ENCODE measurements at regions not wholly inside any gene's neighbourhood (a gene's known extent, or its start where the extent isn't known, plus 50 kb on each side); places are given as distances from the start of the nearest gene placed in this dataset.
A peak's percentile ranks its signal among the peaks of the same experiment; 100 is the strongest.
"Not testable (repeated sequence)": the region's sequence is repeated elsewhere in the genome, so short reads cannot be mapped to it uniquely, and the experiment has no call there.

DNA sequence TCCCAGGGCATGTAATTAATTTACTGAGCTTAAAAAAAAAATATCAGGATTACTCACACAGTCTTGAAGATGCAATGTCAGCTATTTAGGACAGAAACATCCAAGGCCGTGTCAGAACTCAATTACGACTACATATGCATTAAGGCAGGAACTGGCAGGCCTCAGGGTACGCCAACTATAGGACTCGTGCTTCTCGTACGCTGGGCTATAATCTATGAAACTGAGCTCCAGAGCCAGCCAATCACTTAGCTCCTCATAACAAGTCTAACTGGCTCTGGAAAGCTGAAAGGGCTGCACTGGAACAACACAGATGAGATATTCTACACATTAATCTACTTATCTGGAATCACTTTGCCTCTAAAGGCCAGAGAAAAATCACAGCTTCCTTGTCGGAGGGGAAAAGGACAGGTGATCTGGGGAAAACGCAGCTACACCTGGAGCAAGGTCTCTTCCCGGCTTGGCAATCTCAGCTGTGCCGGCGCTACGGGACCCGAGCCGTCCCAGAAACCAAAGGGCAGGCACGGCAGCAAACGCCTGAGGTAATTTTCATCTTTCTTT lies 212.0 kb downstream of the DEPDC1B start:
- peak; percentile 53 to 75 for DNase-seq

DNA sequence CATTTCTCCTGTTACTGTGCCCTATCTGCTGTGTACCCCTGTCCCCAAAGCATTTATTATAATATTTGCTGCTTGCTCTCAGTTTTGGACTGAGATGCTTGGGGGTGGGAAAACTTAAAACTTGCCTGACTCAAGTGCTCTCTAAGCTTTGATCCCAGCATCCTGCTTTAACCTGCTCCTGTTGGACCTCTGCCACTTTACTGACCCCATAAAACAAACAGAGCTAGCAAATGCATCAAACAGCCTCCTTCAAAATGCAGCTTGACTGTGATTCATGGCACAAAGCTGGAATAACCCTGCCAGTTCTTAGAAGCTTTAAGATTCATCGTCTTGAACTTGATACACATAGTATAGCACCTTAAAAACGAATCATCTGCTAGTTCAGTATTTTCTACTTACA lies 212.5 kb downstream of the DEPDC1B start:
- DNase-seq, result peak in 1 of 2 experiments; percentile 61

DNA sequence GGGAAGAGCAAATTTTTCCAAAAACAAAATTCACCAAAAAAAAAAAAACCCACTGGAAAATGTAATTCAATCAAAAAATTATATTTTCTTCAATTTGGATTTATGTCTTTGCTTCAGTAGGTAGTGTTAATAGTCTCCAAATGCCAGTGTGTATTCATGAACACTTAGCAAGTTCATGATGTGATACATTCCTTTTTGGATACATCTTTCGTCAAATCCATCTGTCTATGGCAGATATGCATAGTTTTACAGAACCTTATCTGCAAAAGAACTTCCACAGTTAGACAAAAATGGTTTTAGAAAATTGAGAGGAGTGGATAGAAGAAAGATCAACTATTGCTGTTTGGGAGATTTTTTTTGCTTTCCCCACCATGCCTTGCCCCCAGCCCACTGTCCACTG lies 214.6 kb downstream of the DEPDC1B start:
- no peak for DNase-seq

DNA sequence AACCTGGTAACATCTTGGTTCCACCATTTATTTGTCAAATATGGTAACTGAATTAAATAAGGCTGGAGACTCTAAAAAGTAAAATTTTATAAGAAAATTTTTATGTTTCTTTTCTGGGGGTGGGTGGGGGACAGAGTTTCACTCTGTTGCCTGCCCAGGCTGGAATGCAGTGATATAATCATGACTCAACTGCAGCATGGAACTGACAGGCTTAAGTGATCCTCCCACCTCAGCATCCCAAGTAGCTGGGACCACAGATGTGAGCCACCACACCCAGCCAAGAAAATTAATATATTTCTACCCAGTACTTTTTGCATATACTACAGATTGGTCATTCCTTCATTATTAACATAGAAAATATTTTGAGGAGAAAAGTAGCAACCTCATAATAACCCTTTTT lies 216.9 kb downstream of the DEPDC1B start:
- DNase-seq, result no peak

DNA sequence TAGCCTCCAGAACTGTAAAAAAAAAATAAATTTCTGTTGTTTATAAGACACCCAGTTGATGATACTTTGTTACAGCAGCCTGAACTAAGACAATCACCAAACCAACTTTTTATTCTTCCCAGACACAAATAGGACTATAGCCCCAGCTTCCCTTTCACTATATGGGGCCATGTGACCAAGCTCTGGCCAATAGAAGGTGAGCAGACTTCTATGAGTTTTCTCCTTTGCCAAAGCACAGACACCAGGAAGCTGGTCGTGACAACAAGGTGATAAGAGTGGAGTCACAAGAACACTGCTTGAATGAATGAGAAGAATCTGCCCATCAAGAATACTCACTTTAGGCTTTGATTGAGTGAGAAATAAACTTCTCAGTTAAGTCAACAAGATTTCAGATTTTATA lies 217.7 kb downstream of the DEPDC1B start:
- no peak for DNase-seq

DNA sequence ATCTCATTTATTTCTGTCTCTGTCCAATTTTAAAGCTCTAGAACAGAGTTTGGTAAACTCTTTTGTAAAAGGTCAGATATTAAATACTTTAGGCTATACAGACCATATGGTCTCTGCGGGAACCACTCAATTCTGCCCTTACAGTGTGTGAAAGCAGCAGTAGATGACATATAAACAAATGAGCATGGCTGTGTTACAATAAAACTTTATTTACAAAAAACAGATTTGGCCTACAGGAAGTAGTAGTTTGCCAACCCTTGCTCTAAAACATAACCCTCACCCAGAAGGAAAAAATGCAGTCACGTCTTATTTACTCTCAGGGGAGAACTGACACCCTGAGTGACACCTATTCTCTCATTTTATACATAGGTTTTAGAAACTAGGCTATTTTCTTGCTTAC lies 220.4 kb downstream of the DEPDC1B start:
- DNase-seq, result no peak

DNA sequence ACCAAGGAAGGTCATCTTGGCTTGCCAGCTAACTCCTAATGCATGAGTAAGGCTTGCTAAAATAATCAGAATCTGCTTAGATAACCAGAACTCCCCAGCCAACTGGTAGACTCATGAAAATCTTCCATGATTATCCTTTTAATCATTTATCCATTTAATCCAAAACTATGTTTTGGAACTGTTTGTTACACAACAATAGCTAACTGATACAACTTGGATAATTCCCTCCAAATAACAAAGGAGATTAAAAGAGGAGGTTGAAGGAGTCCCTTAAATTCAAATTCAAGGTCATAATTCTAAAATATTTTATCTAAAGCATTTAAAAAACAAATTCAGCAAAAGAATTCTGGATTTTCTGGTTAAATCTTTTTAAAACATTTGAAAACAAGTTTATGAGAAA lies 222.1 kb downstream of the DEPDC1B start:
- no peak for DNase-seq

DNA sequence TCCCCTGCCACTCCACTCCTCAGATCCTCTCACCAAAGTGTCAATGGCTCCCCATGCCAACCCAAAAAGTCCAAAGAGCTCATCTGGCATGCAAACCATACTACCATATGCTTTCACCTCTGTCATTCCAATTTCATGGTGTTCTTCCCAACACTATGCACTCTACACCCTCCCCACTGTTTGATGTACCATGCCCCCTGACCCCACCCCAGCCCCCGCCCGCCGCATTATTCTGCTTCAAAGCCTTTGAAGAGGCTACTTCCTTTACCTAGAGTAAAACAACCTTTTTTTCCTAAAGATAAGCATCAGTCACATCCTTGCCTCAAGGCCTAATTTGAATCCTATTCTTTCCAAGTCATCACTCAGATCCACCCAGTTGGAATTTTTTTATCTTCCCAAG lies 226.3 kb downstream of the DEPDC1B start:
- DNase-seq, result no peak

DNA sequence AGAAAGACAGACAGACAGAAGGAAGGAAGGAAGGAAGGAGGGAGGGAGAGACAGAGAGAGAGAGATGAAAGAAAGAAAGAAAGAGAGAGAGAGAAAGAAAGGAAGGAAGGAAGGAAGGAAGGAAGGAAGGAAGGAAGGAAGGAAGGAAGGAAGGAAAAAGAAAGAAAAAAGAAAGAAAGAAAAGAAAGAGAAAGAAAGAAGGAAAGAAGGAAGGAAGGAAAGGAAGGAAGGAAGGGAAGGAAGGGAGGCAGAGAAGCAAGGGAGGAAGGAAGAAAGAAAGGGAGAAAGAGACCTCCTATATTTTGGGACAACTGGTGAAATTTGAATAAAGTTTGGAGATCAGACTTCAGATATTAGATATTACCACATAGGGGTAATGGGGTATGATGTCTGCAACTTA lies 226.9 kb downstream of the DEPDC1B start:
- DNase-seq, result not testable (repeated sequence)

DNA sequence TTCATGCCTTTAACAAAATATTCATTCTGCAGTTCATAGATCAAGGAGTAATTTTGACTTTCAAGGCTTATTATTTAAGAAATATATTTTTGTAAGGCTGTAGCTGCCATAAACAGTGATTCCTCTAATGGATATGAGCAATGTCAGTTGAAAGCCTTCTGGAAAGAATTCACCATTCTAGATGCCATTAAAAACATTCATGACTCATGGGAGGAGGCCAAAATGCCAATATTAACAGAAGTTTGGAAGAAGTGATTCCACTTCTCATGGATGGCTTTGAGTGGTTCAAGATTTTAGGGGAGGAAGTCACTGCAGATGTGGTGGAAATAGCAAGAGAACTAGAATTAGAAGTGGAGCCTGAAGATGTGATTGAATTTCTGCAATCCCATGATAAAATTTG lies 229.1 kb downstream of the DEPDC1B start:
- DNase-seq, result no peak

DNA sequence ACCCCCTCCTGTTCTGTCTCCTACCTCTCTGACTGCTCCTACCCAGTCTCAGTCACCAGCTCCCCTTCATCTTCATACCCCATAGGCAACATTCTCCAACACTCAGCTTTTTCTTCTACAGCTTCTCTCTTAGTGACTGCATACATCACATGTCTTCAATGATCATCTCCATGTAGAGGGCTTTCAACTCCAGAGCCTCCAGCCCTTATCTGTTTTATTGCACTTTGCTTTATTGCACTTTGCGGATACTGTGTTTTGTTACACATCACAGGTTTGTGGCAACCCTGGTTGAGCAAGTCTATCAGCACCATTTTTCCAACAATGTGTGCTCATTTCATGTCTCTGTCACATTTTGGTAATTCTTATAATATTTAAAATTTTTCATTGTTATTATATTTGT lies 230.7 kb downstream of the DEPDC1B start:
- no peak for DNase-seq

DNA sequence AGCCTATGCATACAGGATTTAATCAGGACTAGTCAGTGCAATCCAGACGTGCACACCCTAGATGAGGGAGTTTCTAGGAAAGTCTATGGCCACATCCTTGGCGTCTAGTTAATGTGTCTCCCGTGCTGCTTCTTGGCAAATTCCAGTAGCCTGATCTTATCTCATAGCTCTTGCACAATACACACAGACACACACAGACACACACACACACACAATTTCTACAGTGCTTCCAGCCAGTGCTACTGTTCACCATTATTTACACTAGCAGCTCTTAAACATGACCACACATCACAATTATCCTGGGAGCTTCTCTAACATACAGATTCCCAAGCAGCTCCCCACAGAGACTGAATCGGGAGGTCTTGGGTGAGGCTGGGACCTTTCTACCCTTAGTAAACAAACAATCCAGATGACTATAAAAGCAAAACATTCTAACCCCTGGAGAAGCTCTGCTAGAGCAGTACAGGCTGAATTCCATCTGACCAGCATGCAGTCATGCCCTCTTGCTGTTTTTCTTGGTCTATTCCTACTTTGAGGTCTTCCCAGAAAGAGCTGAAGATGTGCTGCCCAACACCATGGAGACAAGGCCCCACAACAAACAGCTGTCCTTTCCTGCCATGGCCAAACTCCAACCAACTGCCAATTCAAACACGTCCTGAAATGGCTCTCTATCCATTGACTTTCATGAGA lies 236.6 kb downstream of the DEPDC1B start:
- DNase-seq, result no peak

DNA sequence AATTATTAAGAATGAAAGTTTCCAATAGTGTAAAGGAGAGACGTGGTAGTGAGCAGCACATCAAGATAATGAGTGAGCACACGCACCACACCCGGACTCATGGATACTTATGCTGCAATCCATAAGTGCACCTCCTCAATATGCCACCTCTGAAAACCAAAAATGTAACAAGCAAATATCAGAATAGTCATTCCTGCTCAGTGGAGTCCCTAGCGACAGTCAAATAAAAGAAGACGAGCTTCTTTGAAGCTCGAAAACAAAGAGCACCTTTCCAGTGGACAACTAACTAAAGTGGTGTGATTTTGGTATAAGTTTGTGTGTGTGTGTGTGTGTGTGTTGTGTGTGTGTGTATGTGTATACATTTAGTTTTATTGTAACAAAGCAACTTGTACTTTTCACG lies 241.3 kb downstream of the DEPDC1B start:
- DNase-seq, result no peak

DNA sequence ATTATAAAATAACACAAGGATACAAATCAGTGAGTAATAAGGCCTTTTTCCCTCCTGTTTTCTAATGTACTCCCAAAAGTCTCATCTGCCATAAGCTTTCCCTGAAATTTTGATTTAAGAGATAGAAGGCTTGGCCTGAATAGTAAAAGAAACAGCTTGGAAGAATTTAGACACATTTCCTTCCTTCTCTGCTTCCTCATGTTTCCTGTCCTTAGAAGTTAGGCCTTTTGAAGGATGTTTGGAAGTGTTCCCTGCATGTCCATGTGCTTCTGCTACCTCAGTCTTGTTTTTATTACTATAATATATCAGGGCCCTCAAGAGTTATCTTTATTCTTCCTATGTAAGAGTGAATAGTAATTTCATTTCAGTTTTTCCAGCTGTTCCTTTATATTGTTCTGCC lies 242.7 kb downstream of the DEPDC1B start:
- no peak for DNase-seq

DNA sequence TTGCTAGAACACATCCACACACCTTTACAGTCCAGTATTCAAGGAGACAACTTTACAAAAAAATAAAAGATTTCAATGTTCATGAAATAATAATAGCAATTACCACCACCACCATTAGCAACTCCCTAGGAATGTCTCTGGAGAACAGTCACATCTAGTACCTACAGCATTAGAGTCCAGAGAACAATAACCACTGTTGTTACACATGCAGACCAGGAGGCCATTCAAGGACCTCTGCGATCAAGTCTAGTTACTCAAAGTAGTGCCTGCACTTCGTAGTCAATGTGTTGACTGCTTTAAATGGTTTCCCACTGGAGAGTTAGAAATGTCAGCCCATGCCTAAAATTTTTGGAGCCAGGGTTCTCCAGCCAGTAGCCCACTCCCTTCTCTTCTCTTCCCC lies 244.4 kb downstream of the DEPDC1B start:
- no peak for DNase-seq

DNA sequence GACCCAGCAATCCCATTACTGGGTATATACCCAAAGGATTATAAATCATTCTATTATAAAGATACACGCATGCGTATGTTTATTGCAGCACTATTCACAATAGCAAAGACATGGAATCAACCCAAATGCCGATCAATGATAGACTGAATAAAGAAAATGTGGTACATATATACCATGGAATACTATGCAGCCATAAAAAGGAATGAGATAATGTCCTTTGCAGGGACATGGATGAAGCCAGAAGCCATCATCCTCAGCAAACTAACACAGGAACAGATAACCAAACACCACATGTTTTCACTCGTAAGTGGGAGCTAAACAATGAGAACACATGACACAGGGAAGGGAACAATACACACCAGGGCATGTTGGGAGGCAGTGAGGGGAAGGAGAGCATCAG lies 245.7 kb downstream of the DEPDC1B start:
- not testable (repeated sequence) for DNase-seq

DNA sequence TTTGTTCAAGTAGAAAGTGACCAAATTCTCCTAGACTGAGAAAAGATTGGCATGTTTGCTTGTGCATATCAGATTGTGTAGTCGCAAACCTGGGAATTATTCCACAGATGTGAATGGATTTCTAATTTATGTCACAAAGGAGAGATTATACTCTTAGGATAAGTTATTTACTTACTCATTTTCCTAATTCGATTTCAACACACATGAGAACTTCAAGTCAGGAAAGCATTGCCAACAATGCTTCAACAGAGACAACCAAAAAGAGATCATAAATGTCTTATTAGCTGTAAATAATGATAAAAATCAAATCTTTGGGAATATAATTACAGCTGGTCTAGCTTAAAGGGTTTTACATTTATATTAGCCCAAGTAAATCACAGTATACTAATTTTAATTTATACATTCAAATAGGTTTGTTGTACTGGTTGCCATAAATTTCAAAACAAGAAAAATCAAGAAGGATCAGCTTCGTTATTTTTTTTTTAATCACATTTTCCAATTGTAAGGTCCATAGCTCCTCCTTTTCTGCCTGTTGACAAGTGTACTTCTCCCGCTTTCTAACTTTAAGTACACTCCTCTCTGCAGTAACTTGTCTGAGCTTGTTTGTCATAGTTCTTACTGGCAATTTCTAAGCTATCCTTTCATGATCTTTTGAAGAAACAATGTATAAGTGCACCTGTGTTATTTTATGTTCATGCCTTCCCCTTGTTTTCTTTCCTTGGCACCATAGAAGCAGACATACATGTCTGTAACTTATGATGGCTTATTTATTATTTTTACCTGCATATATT lies 246.6 kb downstream of the DEPDC1B start:
- DNase-seq, result no peak

DNA sequence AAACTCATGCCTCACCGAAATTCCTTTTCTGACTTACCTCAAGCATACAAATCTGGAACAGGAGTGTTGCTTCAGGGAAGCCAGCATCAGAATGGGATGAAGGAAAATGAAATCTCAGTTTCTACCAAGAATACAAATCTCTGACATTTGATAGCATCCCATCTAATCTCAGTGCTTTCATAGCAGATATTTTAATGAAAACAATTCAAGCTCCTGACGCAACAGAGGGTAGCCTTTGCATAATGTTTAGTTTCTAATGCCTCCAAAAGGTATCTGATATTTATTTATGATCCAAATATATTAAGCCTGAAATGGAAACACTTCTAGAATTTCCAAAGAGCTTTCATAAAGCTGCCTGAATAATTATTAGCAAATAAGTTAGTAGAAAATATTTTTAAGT lies 251.4 kb downstream of the DEPDC1B start:
- no peak for DNase-seq

DNA sequence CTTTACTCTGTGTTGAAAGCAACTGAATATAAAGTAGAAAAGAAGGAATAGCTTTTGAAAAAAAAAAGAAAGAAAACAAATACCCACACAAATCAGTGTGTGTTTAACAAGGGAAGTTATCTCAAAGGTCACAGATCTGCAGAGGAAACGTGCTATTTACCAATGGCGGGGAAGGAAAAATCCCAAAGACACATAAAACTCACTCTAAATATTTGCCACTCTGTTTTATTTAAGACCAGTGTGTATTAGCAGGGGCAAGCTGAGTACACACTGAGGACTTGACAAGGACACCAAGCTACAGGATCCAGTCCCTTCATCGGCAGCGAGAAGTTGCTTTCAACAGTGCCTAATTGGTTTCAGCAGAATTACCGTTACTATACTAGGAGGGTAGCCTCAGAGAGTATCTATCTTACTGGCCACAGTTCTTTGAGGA lies 252.5 kb downstream of the DEPDC1B start:
- DNase-seq, result peak in 1 of 2 experiments; percentile 20

DNA sequence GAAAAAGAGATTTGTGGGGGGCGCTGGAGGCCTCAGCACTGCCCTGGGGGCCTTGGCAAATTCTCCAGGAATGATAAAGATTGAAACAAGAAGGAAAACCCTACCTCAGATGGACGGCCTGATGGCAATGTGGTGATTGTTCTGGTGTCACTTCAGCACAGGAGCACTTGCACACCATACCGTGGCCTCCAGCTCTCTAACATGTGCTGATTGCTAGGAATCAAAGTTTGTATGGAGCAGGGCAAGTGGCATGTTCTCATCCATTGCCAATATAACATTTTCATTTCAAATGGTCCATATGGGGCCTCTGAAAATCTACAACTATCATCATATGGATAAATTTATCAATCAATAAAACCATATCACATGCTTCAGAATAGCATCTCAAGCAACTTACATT lies 253.0 kb downstream of the DEPDC1B start:
- DNase-seq, result peak; percentile 21 to 45

DNA sequence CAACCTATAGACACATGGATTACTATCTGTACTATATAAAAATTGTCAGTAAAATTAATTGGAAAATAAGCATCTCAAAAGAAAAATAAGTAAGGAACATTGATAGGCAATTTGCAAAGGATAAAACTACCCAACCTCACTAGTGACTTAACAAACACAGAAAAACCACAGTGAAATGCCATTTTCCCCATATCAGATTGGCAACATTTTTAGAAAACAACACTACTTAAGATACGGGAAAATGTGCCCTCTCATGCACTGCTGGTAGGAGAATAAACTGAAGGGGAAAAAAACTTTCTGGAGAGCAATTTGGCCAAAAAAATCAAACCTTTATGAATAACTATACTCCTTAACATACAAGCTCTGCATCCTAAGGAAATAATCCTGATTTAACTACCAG lies 254.0 kb downstream of the DEPDC1B start:
- no peak for DNase-seq

DNA sequence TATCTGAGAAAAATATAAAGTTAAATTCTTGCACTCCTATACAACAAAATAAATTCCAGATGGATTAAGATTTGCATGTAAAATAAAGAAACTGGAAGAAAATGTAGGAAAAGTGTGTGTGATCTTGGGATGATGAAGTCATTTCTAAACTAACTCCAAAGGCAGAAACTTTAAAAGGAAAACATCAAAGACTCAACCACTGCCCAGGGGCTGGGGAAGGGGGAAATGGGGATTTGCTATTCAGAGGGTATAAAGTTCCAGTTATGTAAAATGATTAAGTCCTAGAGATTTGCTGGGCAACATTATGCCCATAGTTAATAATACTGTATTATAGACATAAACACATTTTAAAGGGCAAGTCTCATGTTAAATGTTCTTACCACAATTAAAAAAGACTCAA lies 254.5 kb downstream of the DEPDC1B start:
- DNase-seq, result no peak

DNA sequence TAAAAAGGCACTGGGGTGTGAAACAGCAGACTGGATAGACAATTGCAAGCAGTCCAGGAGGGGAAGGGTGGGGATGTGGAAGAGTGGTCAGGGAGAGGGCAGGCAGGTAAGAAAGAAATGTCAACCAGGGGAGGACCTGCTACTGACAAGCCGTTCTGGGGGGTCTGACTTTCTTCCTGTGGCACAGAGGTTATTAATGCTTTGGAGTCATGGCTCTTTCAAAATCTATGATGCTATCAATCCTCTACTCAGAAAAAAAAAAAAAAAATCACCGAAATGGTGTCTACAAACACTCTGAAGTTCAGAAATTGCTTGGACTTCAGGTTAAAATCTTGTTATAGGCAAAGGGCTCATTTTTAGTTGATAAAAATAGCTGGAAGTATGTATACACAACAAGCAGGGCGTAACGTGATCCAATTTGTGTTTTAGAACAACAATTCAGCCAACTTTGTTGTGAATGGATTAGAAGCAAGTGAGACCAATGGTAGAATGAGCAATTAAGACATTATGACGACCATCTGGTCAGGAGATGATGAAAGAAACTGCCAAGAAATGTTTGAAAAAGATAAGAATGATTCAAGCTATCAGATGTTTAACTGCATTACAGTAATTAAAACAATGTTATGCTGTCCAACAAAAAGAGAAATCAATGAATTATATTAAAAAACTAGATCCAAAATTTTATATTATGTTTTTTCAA lies 255.2 kb downstream of the DEPDC1B start:
- peak; percentile 69 to 76 for DNase-seq

DNA sequence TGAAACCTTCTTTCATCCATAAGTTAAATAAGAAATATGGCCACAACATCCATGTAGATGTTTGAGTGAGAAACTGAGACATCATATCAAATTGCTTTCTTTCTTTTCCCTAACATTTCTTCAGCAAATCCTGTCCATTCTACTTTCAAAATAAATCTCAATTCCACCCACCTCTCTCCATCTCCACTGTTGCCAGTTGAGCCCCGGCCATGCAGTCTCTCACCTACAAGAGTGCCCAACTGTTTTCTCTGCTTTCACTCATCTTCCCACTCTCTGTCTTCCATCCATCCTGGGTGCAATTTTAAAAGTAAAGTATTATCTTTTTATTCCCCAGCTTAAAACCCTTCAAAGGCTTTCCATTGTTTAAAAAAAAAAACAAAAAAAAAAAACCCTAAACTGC lies 260.4 kb downstream of the DEPDC1B start:
- DNase-seq, result no peak
